ENCODE measurements at regions not wholly inside any gene's neighbourhood (a gene's known extent, or its start where the extent isn't known, plus 50 kb on each side); places are given as distances from the start of the nearest gene placed in this dataset.

GRCh38 chr22:48687606-48688005 is 1140.1 kb downstream of the BRD1 start:
- no peak for DNase-seq

- no peak for DNase-seq
These were observed 1140.9 kb downstream of the BRD1 start for GRCh38 chr22:48686694-48687302.

DNA sequence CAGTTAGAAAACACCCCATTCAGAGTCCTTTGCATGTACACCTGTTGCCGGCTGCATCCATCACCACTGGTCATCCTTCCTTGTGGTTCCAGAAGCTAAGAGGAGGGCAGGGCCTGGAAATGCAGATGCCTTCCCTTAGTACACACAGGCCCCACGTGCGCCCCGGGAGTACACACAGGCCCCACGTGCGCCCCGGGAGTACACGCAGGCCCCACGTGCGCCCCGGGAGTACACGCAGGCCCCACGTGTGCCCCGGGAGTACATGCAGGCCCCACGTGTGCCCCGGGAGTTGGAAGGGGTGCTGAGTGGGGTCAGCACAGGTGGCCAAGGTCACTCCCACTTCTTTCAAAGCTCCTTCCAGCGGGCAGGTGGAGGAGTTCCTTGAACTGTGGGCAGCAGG is 1141.9 kb downstream of the BRD1 start:
- DNase-seq, result no peak

- no peak for DNase-seq
These were observed 1144.0 kb downstream of the BRD1 start for GRCh38 chr22:48683640-48684039.

- no peak for DNase-seq
These were observed 1145.2 kb downstream of the BRD1 start for GRCh38 chr22:48682504-48682903.

DNA sequence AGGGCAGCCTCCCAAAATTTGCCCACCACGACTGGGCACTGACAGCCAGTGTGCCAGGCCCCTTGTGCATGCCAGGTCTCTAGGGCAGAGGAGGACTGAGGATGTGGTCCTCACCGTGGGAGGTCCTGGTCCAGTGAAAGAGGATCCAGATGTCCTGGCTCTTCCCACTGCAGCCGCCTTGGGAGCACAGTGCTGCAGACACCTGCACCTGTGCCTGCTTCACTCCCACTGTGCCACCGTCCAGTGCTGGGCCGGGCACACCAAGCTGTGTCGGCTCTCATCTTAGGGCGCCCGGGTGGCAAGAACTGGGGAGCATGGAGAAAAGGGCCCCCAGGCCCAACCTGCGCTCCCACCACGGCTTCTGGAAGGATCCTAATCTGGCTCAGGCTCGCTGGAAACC is 1147.1 kb downstream of the BRD1 start:
- no peak for DNase-seq

GRCh38 chr22:48679656-48680555 is 1147.8 kb downstream of the BRD1 start:
- no peak for DNase-seq

GRCh38 chr22:48678171-48679135 is 1149.2 kb downstream of the BRD1 start:
- DNase-seq, result no peak

- DNase-seq, result no peak
These were observed 1150.1 kb downstream of the BRD1 start for GRCh38 chr22:48677621-48678020.

GRCh38 chr22:48677168-48677520 is 1150.5 kb downstream of the BRD1 start:
- DNase-seq, result no peak

DNA sequence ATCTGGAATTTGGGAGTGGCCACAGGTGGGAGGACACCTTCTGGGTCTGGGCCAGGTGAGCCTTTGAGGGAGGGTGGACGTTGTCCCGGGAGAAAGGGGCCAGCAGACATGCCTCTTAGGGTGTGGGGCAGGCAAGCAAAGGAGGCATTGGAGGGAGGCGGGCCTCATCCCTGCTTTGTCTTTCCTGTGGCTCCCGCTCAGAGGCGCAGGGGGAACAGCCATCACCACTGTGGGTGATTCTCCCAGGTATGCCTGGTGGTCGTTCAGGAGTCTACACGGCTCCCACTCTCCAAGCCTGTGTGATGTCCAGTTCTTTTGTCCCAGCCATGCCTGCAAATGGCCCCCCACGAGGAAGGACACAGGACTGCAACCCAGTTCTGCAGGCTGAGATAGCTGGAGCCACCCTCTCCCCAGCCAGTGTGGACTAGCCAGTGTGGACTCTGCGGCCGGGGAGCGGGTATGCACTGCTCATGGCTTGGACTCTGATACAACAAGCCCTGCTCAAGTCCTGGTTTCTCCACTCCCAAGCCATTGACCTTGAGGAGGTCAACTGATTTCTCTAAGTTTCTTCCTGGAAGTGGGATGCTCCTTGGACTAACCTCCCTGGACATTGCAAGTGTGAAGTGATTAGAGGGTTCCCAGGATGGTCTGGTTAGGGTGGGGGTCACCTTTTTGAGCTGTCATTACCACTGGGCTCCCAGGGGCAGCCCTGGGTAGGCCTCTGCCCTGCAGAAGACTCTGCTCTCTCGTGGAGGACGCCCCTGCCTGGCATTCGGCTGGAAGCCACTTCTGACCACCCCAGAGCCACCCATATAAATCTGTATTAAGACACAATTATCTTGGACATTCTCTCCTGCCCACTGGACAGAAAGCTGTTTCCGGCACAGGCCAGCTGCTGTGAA is 1151.2 kb downstream of the BRD1 start:
- no peak for DNase-seq

DNA sequence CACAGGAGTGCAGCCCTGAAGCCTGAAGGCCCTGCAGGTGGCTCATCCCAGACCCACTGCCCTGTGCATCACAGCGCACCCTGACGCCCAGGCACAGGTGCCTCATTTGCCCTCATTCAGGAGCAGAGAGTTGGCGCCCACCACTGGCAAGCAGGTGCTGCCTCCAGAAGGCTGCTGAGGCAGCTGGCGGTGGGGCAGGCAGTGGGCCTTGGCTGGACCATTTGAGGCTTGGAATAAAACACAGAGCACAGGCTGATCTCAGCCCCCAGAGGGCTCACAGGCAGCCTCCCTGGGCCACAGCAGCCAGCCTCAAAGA is 1151.9 kb downstream of the BRD1 start:
- DNase-seq, result no peak

- DNase-seq, result no peak
These were observed 1152.4 kb downstream of the BRD1 start for GRCh38 chr22:48675141-48675829.

DNA sequence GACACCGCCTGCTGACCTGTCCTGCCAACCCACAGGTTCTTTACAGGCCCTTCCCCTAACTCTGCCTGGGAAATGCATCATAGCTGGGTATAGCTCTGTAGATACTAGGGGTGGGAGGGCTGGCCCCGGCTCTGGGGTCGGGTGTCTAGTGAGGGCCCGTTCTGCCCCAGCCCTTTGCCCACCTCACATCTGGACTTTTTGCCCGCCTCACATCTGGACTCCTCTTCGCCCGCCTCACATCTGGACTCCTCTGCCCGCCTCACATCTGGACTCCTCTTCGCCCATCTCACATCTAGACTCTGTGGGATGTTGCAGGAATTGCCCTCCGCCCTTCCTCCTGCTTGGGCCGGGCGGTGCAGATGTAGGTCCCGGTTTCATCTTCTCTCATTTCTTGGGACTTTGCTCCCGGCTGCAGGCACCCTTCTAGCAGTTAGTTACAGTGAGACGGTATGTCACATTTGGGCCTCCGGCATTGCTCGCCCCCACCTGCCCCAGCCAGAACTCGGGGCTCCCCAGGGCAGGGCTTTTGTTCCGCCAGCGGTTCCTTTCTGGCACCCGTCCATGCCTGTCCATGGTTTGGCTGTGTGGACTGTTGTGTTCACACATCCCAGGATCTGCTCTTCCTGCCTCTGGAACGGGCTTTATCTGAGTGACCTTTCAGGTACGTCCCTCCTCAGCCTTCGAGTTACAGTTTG is 1153.7 kb downstream of the BRD1 start:
- no peak for DNase-seq

GRCh38 chr22:48672387-48672786 is 1155.3 kb downstream of the BRD1 start:
- DNase-seq, result no peak

DNA sequence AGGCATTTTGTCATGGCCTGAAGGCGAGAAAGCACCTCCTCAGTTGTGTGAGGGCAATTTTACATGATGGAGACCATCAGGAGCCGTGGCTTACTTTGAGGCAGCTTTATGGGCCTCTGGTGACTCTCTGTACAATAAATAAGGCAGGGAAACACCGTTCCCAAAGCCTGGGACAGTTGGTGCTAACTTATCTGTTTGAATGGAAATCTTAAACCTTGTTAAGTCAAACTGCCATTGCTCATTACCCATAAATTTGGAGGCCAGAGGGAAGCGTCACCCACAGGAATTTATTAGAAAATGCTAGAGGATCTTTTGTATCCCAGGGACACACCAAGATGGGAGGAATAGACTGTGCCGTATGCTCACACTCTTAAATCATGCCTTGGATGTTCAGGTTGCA is 1156.9 kb downstream of the BRD1 start:
- DNase-seq, result no peak

- DNase-seq, result no peak
These were observed 1157.5 kb downstream of the BRD1 start for GRCh38 chr22:48669986-48670716.

- no peak for DNase-seq
These were observed 1158.4 kb downstream of the BRD1 start for GRCh38 chr22:48669226-48669625.

DNA sequence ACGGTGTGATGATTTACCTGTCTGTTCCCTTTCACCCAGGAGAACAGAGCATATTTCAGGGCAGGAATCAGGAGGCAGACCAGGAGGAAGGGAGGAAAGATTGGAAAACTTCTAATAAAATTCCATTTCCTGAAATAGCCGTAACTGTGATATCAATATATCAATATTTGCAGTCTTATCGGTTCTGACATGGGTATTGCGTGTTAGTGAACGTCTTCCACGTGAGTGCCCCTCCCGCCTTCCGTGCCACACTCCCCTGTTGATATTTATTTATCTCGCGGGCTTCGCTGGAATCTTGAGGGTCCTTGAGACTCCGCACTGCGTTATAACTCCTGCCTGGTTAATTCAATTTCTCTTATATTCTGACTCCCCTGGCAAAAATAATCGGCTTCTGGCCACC is 1160.4 kb downstream of the BRD1 start:
- DNase-seq, result no peak

GRCh38 chr22:48666620-48667019 is 1161.1 kb downstream of the BRD1 start:
- DNase-seq, result no peak

Measured in activated naive CD4-positive, alpha-beta T cell treated with anti-CD3 and anti-CD28 coated beads, Interleukin-2, amount 50 U/mL, for 16 hours (primary cell).